Tibial nerve (tissue), 4 donors: ENCODE measurements at regions not wholly inside any gene's neighbourhood (a gene's known extent, or its start where the extent isn't known, plus 50 kb on each side); places are given as distances from the start of the nearest gene placed in this dataset.

Experiments used
- EP300 ChIP-seq, 2 donors: sonication (generic); formaldehyde crosslinking; IDR thresholded peaks; one replicate each; pipeline ENCODE4 v1.6.1; 2017; ENCODE audit warnings: antibody characterized with exemption in 2 of 2, mild to moderate bottlenecking in 1 of 2
- POLR2A ChIP-seq, 2 donors: fragments of 450-650 bp; IDR thresholded peaks; one replicate each; pipeline ENCODE4 v1.6.1; 2017; ENCODE audit warnings: antibody characterized with exemption in 2 of 2, mild to moderate bottlenecking in 2 of 2, moderate library complexity in 2 of 2
- TF ChIP-seq, protein P1 (sequence below), 5 experiments: fragments of 200-600 bp in 3 of 5; fragments of 450-650 bp in 2 of 5; sonication (generic) in 3 of 5; IDR thresholded peaks; one replicate each; pipeline ENCODE4 v1.5.1; 2016 to 2019; ENCODE audit warnings: antibody characterized with exemption in 5 of 5, mild to moderate bottlenecking in 3 of 5, moderate library complexity in 2 of 5

DNA sequence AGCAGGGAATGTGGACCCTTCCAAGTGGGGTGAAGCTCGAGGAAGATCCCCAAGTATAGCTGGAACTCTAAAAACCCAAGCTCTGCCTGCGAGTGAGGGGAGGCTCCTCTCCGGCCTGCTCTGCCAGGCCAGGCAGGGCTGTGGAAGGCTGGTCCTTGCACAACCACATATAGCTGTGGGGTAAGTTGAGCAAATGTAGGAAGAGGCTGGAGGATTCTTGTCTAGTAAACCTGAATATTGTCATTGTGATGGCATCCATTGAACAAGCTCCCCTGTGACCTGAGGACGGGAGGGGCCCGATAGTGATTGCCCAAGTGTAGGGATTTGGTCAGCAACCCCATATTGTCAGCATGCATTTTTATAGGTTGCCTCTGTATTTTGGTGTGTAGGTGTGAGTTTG is 103.0 kb downstream of the ACKR3 start:
- TF ChIP-seq, protein P1, sequence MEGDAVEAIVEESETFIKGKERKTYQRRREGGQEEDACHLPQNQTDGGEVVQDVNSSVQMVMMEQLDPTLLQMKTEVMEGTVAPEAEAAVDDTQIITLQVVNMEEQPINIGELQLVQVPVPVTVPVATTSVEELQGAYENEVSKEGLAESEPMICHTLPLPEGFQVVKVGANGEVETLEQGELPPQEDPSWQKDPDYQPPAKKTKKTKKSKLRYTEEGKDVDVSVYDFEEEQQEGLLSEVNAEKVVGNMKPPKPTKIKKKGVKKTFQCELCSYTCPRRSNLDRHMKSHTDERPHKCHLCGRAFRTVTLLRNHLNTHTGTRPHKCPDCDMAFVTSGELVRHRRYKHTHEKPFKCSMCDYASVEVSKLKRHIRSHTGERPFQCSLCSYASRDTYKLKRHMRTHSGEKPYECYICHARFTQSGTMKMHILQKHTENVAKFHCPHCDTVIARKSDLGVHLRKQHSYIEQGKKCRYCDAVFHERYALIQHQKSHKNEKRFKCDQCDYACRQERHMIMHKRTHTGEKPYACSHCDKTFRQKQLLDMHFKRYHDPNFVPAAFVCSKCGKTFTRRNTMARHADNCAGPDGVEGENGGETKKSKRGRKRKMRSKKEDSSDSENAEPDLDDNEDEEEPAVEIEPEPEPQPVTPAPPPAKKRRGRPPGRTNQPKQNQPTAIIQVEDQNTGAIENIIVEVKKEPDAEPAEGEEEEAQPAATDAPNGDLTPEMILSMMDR (IDR thresholded peaks at IDR 0.05), result no peak
- no peak for TF ChIP-seq POLR2A (IDR thresholded peaks at IDR 0.05)
- TF ChIP-seq EP300 (IDR thresholded peaks at IDR 0.05), result no peak
